Heart left ventricle (tissue), 16 donors: ENCODE measurements at regions not wholly inside any gene's neighbourhood (a gene's known extent, or its start where the extent isn't known, plus 50 kb on each side); places are given as distances from the start of the nearest gene placed in this dataset.

Source experiments
- ATAC-seq, 4 donors: fragments of 200-7000 bp; cut with Tn5 transposase; one replicate each; pipeline ENCODE4 v1.9.1; 2020 to 2022; ENCODE audit warnings: moderate library complexity in 4 of 4, mild to moderate bottlenecking in 3 of 4, moderate number of reproducible peaks in 1 of 4
- DNase-seq, 5 donors: peaks; one replicate each; pipeline ENCODE4 v3.0.0-alpha.2; 2020
- H3K27ac ChIP-seq, 12 donors: fragments of 200-600 bp; sonication (generic) in 4 of 12; one replicate each; pipeline versions ENCODE4 v1.5.0 to v1.8.0; 2016 to 2022; ENCODE audit warnings: mild to moderate bottlenecking in 2 of 12
- H3K27me3 ChIP-seq, 9 donors: fragments of 200-600 bp; sonication (generic) in 2 of 9; one replicate each; pipeline versions ENCODE4 v1.5.1 to v1.8.0; 2016 to 2022; ENCODE audit warnings: mild to moderate bottlenecking in 3 of 9
- H3K36me3 ChIP-seq, 9 donors: fragments of 200-600 bp; sonication (generic) in 2 of 9; one replicate each; pipeline versions ENCODE4 v1.5.0 to v1.8.0; 2018 to 2022; ENCODE audit warnings: mild to moderate bottlenecking in 2 of 9
- H3K4me1 ChIP-seq, 12 donors: fragments of 200-600 bp; sonication (generic) in 4 of 12; one replicate each; pipeline versions ENCODE4 v1.5.0 to v1.8.0; 2016 to 2022; ENCODE audit warnings: mild to moderate bottlenecking in 3 of 12
- H3K4me3 ChIP-seq, 12 donors: fragments of 200-600 bp; sonication (generic) in 4 of 12; one replicate each; pipeline versions ENCODE4 v1.5.0 to v1.8.0; 2017 to 2022; ENCODE audit warnings: mild to moderate bottlenecking in 9 of 12, moderate library complexity in 4 of 12
- H3K9me3 ChIP-seq, 12 donors: fragments of 200-600 bp; sonication (generic) in 4 of 12; one replicate each; pipeline versions ENCODE4 v1.5.0 to v1.8.0; 2016 to 2022; ENCODE audit warnings: mild to moderate bottlenecking in 1 of 12
- POLR2A ChIP-seq, 2 donors: fragments of 450-650 bp; IDR thresholded peaks; one replicate each; pipeline ENCODE4 v1.6.1; 2017; ENCODE audit warnings: antibody characterized with exemption in 2 of 2, mild to moderate bottlenecking in 2 of 2, moderate library complexity in 2 of 2
- WGBS, 4 donors: extraction: QIAGEN DNeasy Blood & Tissue Kit in 2 of 4; methylation state at CpG; one replicate each; pipeline versions ENCODE4 v1.1.5 to v1.1.7; 2013 to 2018; 5-methylcytosine and 5-hydroxymethylcytosine counted together
- intact Hi-C, 10 donors: fragments of 100-400 bp; cut with DNase I; formaldehyde crosslinking; loops; one replicate each; pipeline versions ENCODE4 v1.11.1 to v1.14.2; 2022
- TF ChIP-seq, protein P1 (sequence below), 12 donors: fragments of 200-600 bp; sonication (generic) in 4 of 12; IDR thresholded peaks; one replicate each; pipeline versions ENCODE4 v1.5.0 to v1.8.0; 2018 to 2022; ENCODE audit warnings: antibody characterized with exemption in 12 of 12, mild to moderate bottlenecking in 5 of 12
- donor health status: ischemic (EF 13 %, LVEDD 7.1; RV severe dilation, severe dysfunction).
- donor health status: healthy with polysubstance abuse.
- donor health status: DM: no; HTN: yes; CAD: no.
- donor health status: DM: no; HTN: no; CAD: no.
- donor health status: ischemic (EF 25% LVEDD 6.9; RV normal size, moderate dysfunction).
- donor health status: ischemic (EF 25% LVEDD 5.7; RV mildly dilated, moderate dysfunction).
- donor health status: healthy.
- donor health status: DM: yes; HTN: yes; CAD: no.
- donor health status: ischemic (EF 35%, LVEDD 5.7; RV mildly dilated, moderate dysfunction).
- donor health status: nonischemic (EF 11% LVEDD 7.7; RV severe dilation, severe dysfunction).
- donor health status: DM: yes; HTN: yes; CAD: no.
- donor health status: PGD.
- donor health status: ischemic (EF 29% LVEDD 5.4; RV normal size, mild dysfunction).
- donor health status: nonischemic (EF 23%, LVEDD 6.1; RV moderate dilation, normal function).

DNA sequence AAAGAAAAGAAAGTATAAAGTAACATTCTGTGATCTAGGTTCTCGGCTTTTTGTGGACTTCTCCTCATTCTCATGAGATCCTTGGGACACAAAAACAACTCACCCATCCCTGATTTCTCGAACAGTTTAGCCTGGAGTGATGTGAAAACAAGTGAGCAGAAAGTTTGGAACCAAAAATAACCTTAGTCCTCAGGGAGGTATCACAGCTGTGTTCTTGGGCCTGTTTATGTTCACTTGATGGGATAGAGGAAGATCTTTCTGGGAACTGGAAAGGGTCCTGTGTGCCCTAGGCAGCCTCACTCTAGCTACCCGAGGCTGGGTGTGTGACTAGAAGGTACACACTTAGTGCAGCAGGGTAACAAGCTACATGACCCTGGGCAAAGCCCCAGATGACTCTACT, 308.8 kb upstream of the PDZRN3 start:
- no peak for DNase-seq
- peaks cover 0 to 12% (median 0%) of the 10 kb centered on the region in 12 donors for H3K4me1 ChIP-seq
- no peaks in the 10 kb centered on the region for H3K27me3 ChIP-seq
- peak overlapping the region in 3 of 12 donors; percentile 26 to 33 (median 33) for H3K27ac ChIP-seq
- no peaks in the 10 kb centered on the region for H3K9me3 ChIP-seq
- no peak overlapping the region for H3K4me3 ChIP-seq
- intact Hi-C loops: no loop called here
- TF ChIP-seq, protein P1, sequence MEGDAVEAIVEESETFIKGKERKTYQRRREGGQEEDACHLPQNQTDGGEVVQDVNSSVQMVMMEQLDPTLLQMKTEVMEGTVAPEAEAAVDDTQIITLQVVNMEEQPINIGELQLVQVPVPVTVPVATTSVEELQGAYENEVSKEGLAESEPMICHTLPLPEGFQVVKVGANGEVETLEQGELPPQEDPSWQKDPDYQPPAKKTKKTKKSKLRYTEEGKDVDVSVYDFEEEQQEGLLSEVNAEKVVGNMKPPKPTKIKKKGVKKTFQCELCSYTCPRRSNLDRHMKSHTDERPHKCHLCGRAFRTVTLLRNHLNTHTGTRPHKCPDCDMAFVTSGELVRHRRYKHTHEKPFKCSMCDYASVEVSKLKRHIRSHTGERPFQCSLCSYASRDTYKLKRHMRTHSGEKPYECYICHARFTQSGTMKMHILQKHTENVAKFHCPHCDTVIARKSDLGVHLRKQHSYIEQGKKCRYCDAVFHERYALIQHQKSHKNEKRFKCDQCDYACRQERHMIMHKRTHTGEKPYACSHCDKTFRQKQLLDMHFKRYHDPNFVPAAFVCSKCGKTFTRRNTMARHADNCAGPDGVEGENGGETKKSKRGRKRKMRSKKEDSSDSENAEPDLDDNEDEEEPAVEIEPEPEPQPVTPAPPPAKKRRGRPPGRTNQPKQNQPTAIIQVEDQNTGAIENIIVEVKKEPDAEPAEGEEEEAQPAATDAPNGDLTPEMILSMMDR (IDR thresholded peaks at IDR 0.05): no peak
- TF ChIP-seq POLR2A (IDR thresholded peaks at IDR 0.05): no peak
- peak in 2 of 4 donors; percentile 31 to 64 for ATAC-seq
- H3K36me3 ChIP-seq: no peaks in the 10 kb centered on the region
- 19 to 52% (median 48%) methylated on average over 3 of the region's 3 CpGs for WGBS, 4 donors

DNA sequence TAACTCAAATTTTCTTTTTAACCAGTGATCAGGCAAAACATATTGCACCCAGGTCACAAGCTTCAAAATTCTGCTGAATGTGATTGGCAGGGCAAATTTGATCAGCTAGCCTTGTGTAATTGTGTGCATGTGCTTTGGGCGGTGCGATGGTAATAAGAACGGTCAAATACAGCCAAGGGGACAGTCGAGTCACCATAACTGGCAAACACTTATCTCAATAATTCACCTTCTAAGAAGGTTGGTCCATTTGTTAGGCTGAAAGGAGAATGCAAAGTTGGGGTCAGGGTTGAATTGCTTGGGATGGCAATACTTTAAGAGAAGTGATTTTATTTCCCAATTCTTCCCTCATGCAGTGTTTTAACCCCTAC, 302.4 kb upstream of the PDZRN3 start:
- Histone ChIP-seq H3K9me3 (peaks cover 0 to 1% (median 0%) of the 10 kb centered on the region in 12 donors), H3K27ac (no peak overlapping the region), H3K36me3 (no peaks in the 10 kb centered on the region), H3K4me3 (no peak overlapping the region), H3K4me1 (no peaks in the 10 kb centered on the region), H3K27me3 (no peaks in the 10 kb centered on the region)
- 46 to 71% (median 67%) methylated on average over 4 of the region's 4 CpGs for WGBS, 4 donors
- no peak for TF ChIP-seq POLR2A (IDR thresholded peaks at IDR 0.05)
- TF ChIP-seq, protein P1 (IDR thresholded peaks at IDR 0.05): no peak
- intact Hi-C loops: no loop called here
- DNase-seq (no peak), ATAC-seq (no peak)

DNA sequence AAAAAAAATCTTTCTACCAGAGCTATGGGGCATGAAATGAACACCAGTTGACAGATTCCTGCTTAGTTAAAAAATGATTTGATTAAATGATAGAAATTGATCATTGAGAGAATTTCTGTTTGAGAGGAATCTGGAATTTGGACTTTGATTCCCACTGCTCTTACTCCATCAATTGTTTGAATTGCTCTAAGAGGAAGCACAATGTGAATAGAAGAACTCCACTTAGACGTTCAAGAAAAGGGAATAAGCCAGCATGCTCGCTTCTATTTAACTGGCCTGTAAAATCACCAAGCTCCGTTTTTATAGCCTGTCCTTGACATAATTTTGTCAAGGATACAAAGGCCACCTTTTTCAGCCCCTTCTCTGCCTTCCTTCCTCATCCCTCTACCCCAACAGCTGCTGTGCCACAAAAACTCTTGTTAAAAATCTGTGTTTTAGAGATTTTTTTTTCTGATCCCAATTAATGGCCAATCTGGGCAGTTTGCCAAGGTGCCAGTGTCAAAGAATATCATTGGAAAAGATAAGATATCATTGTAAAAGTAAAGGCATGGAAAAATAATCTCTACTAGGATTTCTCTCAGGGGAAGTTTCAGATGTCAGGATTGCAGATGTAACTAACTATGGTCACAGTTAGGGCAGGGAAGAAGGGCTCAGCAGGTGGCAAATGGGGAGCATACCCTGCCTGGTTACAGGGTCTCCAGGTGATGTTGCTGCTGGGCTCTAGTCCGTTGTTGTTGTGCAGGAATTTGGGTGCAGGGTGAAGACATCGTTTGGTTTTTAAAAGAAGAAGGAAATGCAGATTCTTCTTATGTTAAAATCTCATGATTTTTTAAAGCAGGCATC, 301.8 kb upstream of the PDZRN3 start:
- no peak overlapping the region for H3K27ac ChIP-seq
- no peaks in the 10 kb centered on the region for H3K4me1 ChIP-seq
- no peak for DNase-seq
- no peak for ATAC-seq
- H3K27me3 ChIP-seq: no peaks in the 10 kb centered on the region
- H3K4me3 ChIP-seq: no peak overlapping the region
- peaks cover 0 to 6% (median 0%) of the 10 kb centered on the region in 12 donors for H3K9me3 ChIP-seq
- TF ChIP-seq POLR2A (IDR thresholded peaks at IDR 0.05): no peak
- TF ChIP-seq, protein P1 (IDR thresholded peaks at IDR 0.05): no peak
- WGBS, 4 donors: 38 to 55% (median 44%) methylated on average over 5 of the region's 5 CpGs
- H3K36me3 ChIP-seq: no peaks in the 10 kb centered on the region
- intact Hi-C loops: no loop called here

DNA sequence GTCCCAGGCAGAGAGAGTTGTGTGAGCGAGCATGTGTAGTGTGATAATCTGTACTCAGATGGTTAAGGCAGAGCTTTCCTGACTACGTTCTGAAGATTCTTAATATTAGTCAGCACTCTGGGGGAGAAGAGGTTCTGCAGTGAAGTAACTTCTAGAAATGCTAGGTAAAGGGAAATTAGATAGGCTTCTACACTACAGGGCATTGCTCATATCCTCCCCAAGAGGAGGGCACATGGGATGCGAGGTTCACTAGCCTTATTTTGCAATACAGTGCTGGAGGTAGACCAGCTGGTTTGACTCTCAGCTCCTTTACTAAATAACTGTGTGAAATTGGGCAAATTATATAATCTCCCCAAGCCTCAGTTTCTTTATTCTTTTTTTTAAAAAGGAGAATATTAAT, 300.3 kb upstream of the PDZRN3 start:
- intact Hi-C loops: no loop called here
- H3K27me3 ChIP-seq: no peaks in the 10 kb centered on the region
- no peak overlapping the region for H3K4me3 ChIP-seq
- TF ChIP-seq, protein P1 (IDR thresholded peaks at IDR 0.05): no peak
- no peak for TF ChIP-seq POLR2A (IDR thresholded peaks at IDR 0.05)
- no peak overlapping the region for H3K27ac ChIP-seq
- WGBS, 4 donors: 72 to 86% (median 80%) methylated on average over 3 of the region's 3 CpGs
- no peaks in the 10 kb centered on the region for H3K36me3 ChIP-seq
- peaks cover 0 to 6% (median 0%) of the 10 kb centered on the region in 12 donors for H3K9me3 ChIP-seq
- ATAC-seq (no peak), DNase-seq (no peak)
- no peaks in the 10 kb centered on the region for H3K4me1 ChIP-seq
